K562 (cell line): ENCODE measurements at regions not wholly inside any gene's neighbourhood (a gene's known extent, or its start where the extent isn't known, plus 50 kb on each side); places are given as distances from the start of the nearest gene placed in this dataset.

Source experiments
- ARID3B ChIP-seq: fragments of 250-450 bp; sonication (Bioruptor Pico); IDR thresholded peaks from 2 replicates; pipeline ENCODE4 v1.4.0; 2020; ENCODE audit warnings: borderline replicate concordance
- BHLHE40 ChIP-seq: IDR thresholded peaks from 2 replicates; pipeline ENCODE4 v1.6.1; 2011; ENCODE audit warnings: low read length, improper control_type of control experiment
- CHD1 ChIP-seq: fragments of 200-600 bp; sonication (generic); IDR thresholded peaks from one replicate; pipeline ENCODE4 v1.6.1; 2012; ENCODE audit warnings: mild to moderate bottlenecking, moderate library complexity, low read length, inconsistent platforms
- CTCF ChIP-seq, 3 experiments: IDR thresholded peaks in 2 of 3; conservative IDR thresholded peaks in 1 of 3; 2 replicates each; pipeline ENCODE4 v1.5.1; 2011 to 2012; ENCODE audit warnings: low read length in 3 of 3, mild to moderate bottlenecking in 3 of 3, control low read depth in 2 of 3, improper control_type of control experiment in 1 of 3, inconsistent platforms in 1 of 3, low read depth in 1 of 3, mixed read lengths in 1 of 3, moderate library complexity in 1 of 3; ENCODE audit not compliant: insufficient read depth in 2 of 3
- FOXK2 ChIP-seq, 2 experiments: fragments of 450-650 bp; IDR thresholded peaks in 1 of 2; conservative IDR thresholded peaks in 1 of 2; 2 replicates each; pipeline ENCODE4 v1.6.1; 2016; ENCODE audit warnings: low read depth in 2 of 2, mild to moderate bottlenecking in 1 of 2
- FOXP1 ChIP-seq: sonication (generic); formaldehyde crosslinking; IDR thresholded peaks from 2 replicates; pipeline ENCODE4 v1.8.0; 2022; ENCODE audit warnings: mild to moderate bottlenecking, missing genetic modification reagents
- IRF9 ChIP-seq: fragments of 450-650 bp; IDR thresholded peaks from 2 replicates; pipeline ENCODE4 v1.6.1; 2016; ENCODE audit warnings: missing biosample characterization, missing genetic modification characterization
- NFRKB ChIP-seq: fragments of 450-650 bp; IDR thresholded peaks from 2 replicates; pipeline ENCODE4 v1.6.1; 2016; ENCODE audit warnings: low read depth
- NRF1 ChIP-seq, 2 experiments: fragments of 450-650 bp; IDR thresholded peaks in 1 of 2; conservative IDR thresholded peaks in 1 of 2; 2 replicates each; pipeline ENCODE4 v1.6.1; 2014; ENCODE audit warnings: mild to moderate bottlenecking in 2 of 2
- ZNF311 ChIP-seq: fragments of 250-450 bp; sonication (Bioruptor Pico); IDR thresholded peaks from 2 replicates; pipeline ENCODE4 v1.4.0; 2020; ENCODE audit warnings: mild to moderate bottlenecking, moderate library complexity
- ZNF780A ChIP-seq: fragments of 250-450 bp; sonication (Bioruptor Pico); IDR thresholded peaks from 2 replicates; pipeline ENCODE4 v1.5.0; 2021; ENCODE audit warnings: mild to moderate bottlenecking
- ZNF830 ChIP-seq: fragments of 250-450 bp; sonication (Bioruptor Pico); IDR thresholded peaks from 2 replicates; pipeline ENCODE4 v1.5.0; 2021; ENCODE audit warnings: mild to moderate bottlenecking

- TF ChIP-seq CTCF (IDR thresholded peaks at IDR 0.05 in 2 of 3, conservative IDR thresholded peaks at IDR 0.05 in 1 of 3; ENCODE audit: insufficient read depth in 2 of 3, low read depth in 1 of 3, low read length in 3 of 3) (no peak), BHLHE40 (no peak), ZNF780A (CRISPR knock-in tag) (no peak), CHD1 (no peak), NRF1 (conservative IDR thresholded peaks at IDR 0.05 in 1 of 2, IDR thresholded peaks at IDR 0.05 in 1 of 2) (no peak), ARID3B (CRISPR knock-in tag) (no peak), NFRKB (no peak), ZNF311 (no peak), IRF9 (tag) (no peak), FOXP1 (no peak), FOXK2 (conservative IDR thresholded peaks at IDR 0.05 in 1 of 2, IDR thresholded peaks at IDR 0.05 in 1 of 2; ENCODE audit: low read depth in 2 of 2) (no peak), ZNF830 (CRISPR knock-in tag) (no peak)
Observed at GRCh38 chr1:168941640-168942039, 164.8 kb upstream of the ATP1B1 start.
